SK-N-SH (cell line): ENCODE measurements at regions not wholly inside any gene's neighbourhood (a gene's known extent, or its start where the extent isn't known, plus 50 kb on each side); places are given as distances from the start of the nearest gene placed in this dataset.
"Not testable (repeated sequence)": the region's sequence is repeated elsewhere in the genome, so short reads cannot be mapped to it uniquely, and the experiment has no call there.

ENCODE experiments used
- CTCF ChIP-seq: fragments of 200-600 bp; sonication (generic); IDR thresholded peaks from 2 replicates; pipeline ENCODE4 v1.6.1; 2017; ENCODE audit warnings: antibody characterized with exemption, mild to moderate bottlenecking, moderate library complexity
- GABPA ChIP-seq: IDR thresholded peaks from 2 replicates; pipeline ENCODE4 v1.4.0; 2012; ENCODE audit warnings: low read depth, mild to moderate bottlenecking
- RAD21 ChIP-seq: IDR thresholded peaks from 2 replicates; pipeline ENCODE4 v1.6.1; 2012; ENCODE audit warnings: mild to moderate bottlenecking, low read length

DNA sequence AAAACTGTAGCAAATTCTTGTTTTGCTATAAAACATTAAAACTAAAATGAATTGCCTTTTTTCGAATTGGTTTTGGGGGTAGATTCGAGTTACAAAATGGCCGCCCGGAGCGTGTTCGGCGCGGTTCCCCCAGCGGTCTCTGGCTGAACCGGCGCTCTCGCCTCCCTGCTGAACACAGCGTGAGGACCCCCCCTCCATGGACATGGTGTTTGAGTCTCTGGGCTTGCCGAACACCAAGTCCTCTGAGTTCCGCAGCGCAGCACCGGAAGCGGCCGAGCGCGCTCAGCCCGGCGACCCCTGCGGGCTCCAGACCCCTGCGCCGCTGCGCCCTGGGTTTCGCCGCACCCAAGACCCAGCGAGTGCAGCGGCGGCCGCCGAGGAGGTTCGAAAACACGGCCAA is 139.6 kb upstream of the CARMIL1 start:
- TF ChIP-seq CTCF, RAD21, GABPA: not testable (repeated sequence)
